HL-60 (cell line): ENCODE measurements at regions not wholly inside any gene's neighbourhood (a gene's known extent, or its start where the extent isn't known, plus 50 kb on each side); places are given as distances from the start of the nearest gene placed in this dataset.

Source experiments
- GABPA ChIP-seq: IDR thresholded peaks from 2 replicates; pipeline ENCODE4 v1.6.1; 2012; ENCODE audit warnings: low read depth
- POLR2AphosphoS5 ChIP-seq: IDR thresholded peaks from 2 replicates; pipeline ENCODE4 v1.6.1; 2012; ENCODE audit warnings: low read depth
- SPI1 ChIP-seq: IDR thresholded peaks from 2 replicates; pipeline ENCODE4 v1.6.1; 2012; ENCODE audit warnings: low read depth, mild to moderate bottlenecking, borderline replicate concordance
- TF ChIP-seq, protein P1 (sequence below): IDR thresholded peaks from one replicate; pipeline ENCODE4 v1.5.1; 2011; ENCODE audit warnings: low read length, control low read depth, inconsistent platforms; ENCODE audit not compliant: insufficient read depth
- TF ChIP-seq, protein P2 (sequence below): IDR thresholded peaks from 2 replicates; pipeline ENCODE4 v1.6.1; 2012; ENCODE audit warnings: low read depth; ENCODE audit not compliant: insufficient replicate concordance

DNA sequence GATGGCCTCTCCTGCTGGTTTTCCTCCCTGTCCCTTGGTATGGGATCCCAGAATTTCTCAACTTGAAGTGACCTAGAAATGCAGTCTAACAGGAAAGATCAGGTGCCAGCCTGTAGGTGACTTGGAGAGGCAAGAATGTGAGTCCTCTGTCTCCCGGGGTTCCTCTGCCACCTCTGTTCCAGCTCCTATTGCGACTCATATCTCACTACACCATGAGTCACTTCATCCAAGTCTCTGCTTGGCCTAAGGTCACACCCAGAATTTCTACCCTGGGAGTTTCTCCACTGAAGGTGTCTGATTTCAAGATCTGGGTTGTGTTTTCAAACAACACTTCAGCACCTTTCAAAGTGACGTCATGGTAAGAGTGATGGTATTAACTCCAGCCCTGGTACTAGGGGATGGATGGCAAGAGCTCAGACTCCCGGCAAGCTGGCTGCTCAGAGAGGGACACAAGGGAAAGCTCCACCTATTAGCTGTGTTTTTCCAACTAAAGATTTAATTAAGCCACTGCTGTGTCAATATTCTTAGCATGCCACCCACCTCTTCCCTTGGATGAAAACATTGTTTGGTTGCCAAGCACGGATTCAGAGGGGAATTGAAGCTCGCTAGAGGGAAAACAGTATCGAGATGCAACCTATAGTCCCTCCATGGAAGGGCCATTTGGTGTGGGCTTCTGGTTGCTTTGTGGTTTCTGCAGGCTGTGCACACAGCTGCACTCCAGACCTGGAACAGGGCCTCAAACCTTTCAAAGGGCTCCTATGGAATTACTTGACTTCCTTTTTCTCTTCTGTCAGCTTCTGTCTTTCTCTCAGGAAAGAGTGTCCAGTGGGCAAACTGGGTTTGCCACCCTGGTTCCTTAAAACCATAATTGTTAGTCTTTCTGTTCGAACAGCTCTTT lies 205.7 kb downstream of the GAS1 start:
- TF ChIP-seq POLR2AphosphoS5 = no peak
- TF ChIP-seq, protein P1, sequence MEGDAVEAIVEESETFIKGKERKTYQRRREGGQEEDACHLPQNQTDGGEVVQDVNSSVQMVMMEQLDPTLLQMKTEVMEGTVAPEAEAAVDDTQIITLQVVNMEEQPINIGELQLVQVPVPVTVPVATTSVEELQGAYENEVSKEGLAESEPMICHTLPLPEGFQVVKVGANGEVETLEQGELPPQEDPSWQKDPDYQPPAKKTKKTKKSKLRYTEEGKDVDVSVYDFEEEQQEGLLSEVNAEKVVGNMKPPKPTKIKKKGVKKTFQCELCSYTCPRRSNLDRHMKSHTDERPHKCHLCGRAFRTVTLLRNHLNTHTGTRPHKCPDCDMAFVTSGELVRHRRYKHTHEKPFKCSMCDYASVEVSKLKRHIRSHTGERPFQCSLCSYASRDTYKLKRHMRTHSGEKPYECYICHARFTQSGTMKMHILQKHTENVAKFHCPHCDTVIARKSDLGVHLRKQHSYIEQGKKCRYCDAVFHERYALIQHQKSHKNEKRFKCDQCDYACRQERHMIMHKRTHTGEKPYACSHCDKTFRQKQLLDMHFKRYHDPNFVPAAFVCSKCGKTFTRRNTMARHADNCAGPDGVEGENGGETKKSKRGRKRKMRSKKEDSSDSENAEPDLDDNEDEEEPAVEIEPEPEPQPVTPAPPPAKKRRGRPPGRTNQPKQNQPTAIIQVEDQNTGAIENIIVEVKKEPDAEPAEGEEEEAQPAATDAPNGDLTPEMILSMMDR = no peak
- TF ChIP-seq, protein P2, sequence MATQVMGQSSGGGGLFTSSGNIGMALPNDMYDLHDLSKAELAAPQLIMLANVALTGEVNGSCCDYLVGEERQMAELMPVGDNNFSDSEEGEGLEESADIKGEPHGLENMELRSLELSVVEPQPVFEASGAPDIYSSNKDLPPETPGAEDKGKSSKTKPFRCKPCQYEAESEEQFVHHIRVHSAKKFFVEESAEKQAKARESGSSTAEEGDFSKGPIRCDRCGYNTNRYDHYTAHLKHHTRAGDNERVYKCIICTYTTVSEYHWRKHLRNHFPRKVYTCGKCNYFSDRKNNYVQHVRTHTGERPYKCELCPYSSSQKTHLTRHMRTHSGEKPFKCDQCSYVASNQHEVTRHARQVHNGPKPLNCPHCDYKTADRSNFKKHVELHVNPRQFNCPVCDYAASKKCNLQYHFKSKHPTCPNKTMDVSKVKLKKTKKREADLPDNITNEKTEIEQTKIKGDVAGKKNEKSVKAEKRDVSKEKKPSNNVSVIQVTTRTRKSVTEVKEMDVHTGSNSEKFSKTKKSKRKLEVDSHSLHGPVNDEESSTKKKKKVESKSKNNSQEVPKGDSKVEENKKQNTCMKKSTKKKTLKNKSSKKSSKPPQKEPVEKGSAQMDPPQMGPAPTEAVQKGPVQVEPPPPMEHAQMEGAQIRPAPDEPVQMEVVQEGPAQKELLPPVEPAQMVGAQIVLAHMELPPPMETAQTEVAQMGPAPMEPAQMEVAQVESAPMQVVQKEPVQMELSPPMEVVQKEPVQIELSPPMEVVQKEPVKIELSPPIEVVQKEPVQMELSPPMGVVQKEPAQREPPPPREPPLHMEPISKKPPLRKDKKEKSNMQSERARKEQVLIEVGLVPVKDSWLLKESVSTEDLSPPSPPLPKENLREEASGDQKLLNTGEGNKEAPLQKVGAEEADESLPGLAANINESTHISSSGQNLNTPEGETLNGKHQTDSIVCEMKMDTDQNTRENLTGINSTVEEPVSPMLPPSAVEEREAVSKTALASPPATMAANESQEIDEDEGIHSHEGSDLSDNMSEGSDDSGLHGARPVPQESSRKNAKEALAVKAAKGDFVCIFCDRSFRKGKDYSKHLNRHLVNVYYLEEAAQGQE = no peak
- no peak for TF ChIP-seq GABPA
- no peak for TF ChIP-seq SPI1
